ENCODE measurements at regions not wholly inside any gene's neighbourhood (a gene's known extent, or its start where the extent isn't known, plus 50 kb on each side); places are given as distances from the start of the nearest gene placed in this dataset.

GRCh38 chr11:87970762-87971161, 204.5 kb downstream of the RAB38 start:
- TF ChIP-seq CTCF (IDR thresholded peaks at IDR 0.05; ENCODE audit: low read depth, low read length) (no peak), EZH2phosphoT487 (IDR thresholded peaks at IDR 0.05; ENCODE audit: low read depth) (no peak)
